Sigmoid colon (tissue), 6 donors: ENCODE measurements at regions not wholly inside any gene's neighbourhood (a gene's known extent, or its start where the extent isn't known, plus 50 kb on each side); places are given as distances from the start of the nearest gene placed in this dataset.

Experiments used
- DNase-seq: peaks from one replicate; pipeline ENCODE4 v3.0.0-alpha.2; 2019
- H3K27ac ChIP-seq, 4 donors: fragments of 200-600 bp; sonication (generic); one replicate each; pipeline ENCODE4 v1.5.1; 2016 to 2019; ENCODE audit warnings: mild to moderate bottlenecking in 1 of 4
- H3K27me3 ChIP-seq, 3 donors: fragments of 200-600 bp; sonication (generic); one replicate each; pipeline ENCODE4 v1.5.1; 2019; ENCODE audit warnings: mild to moderate bottlenecking in 1 of 3
- H3K36me3 ChIP-seq, 4 donors: fragments of 200-600 bp; sonication (generic); one replicate each; pipeline ENCODE4 v1.5.1; 2016 to 2019
- H3K4me1 ChIP-seq, 4 donors: fragments of 200-600 bp; sonication (generic); one replicate each; pipeline ENCODE4 v1.5.1; 2017 to 2019
- H3K4me3 ChIP-seq, 4 donors: fragments of 200-600 bp; sonication (generic); one replicate each; pipeline ENCODE4 v1.5.1; 2017 to 2019; ENCODE audit warnings: mild to moderate bottlenecking in 2 of 4, moderate library complexity in 1 of 4
- H3K9me3 ChIP-seq, 4 donors: fragments of 200-600 bp in 3 of 4; sonication (generic) in 3 of 4; one replicate each; pipeline versions ENCODE4 v1.5.1 to v1.6.1; 2013 to 2019
- EP300 ChIP-seq, 4 donors: sonication (generic); formaldehyde crosslinking; IDR thresholded peaks; one replicate each; pipeline ENCODE4 v1.6.1; 2017; ENCODE audit warnings: antibody characterized with exemption in 4 of 4
- POLR2A ChIP-seq, 2 donors: fragments of 450-650 bp; IDR thresholded peaks; one replicate each; pipeline ENCODE4 v1.6.1; 2016; ENCODE audit warnings: antibody characterized with exemption in 2 of 2, mild to moderate bottlenecking in 2 of 2, moderate library complexity in 2 of 2
- POLR2AphosphoS5 ChIP-seq, 4 donors: sonication (generic); formaldehyde crosslinking; IDR thresholded peaks; one replicate each; pipeline ENCODE4 v1.6.1; 2017; ENCODE audit warnings: antibody characterized with exemption in 4 of 4
- WGBS, 2 donors: extraction: QIAGEN DNeasy Blood & Tissue Kit; methylation state at CpG; one replicate each; pipeline ENCODE4 v1.1.7; 2013; 5-methylcytosine and 5-hydroxymethylcytosine counted together
- intact Hi-C: fragments of 100-400 bp; cut with DNase I; formaldehyde crosslinking; loops from one replicate; pipeline ENCODE4 v1.15.1; 2023
- TF ChIP-seq, protein P1 (sequence below), 4 experiments: fragments of 450-650 bp in 3 of 4; fragments of 200-600 bp in 1 of 4; IDR thresholded peaks; one replicate each; pipeline ENCODE4 v1.5.1; 2016 to 2019; ENCODE audit warnings: antibody characterized with exemption in 4 of 4, mild to moderate bottlenecking in 3 of 4, moderate library complexity in 2 of 4
- donor health status: healthy with polysubstance abuse.
- donor health status: healthy.

DNA sequence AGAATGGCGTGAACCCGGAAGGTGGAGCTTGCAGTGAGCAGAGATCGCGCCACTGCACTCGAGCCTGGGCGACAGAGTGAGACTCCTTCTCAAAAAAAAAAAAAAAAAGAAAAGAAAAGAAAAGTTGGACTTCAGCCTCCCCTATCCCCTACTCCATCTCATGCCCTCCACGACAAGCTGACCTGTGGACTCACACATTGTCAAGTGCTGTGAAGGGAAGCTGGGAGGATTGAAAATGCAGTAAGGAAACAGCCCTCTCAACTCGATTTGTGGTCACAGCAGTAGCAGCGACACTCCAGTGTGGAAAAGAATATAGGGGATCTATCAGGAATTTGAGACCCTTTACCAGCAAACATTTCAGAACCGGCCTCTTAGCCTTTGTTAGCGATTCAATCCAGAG, 103.6 kb upstream of the SVIL start:
- 93 to 96% methylated on average over 11 of the region's 11 CpGs for WGBS, 2 donors
- Histone ChIP-seq H3K4me1 (peaks cover 0 to 35% (median 13%) of the 10 kb centered on the region in 4 donors), H3K27ac (peak overlapping the region in 1 of 4 donors; percentile 99), H3K9me3 (no peaks in the 10 kb centered on the region), H3K4me3 (no peak overlapping the region), H3K36me3 (peaks cover 0 to 5% (median 1%) of the 10 kb centered on the region in 4 donors), H3K27me3 (no peaks in the 10 kb centered on the region)
- TF ChIP-seq POLR2AphosphoS5 (IDR thresholded peaks at IDR 0.05) (no peak), EP300 (IDR thresholded peaks at IDR 0.05) (no peak), POLR2A (IDR thresholded peaks at IDR 0.05) (no peak)
- TF ChIP-seq, protein P1, sequence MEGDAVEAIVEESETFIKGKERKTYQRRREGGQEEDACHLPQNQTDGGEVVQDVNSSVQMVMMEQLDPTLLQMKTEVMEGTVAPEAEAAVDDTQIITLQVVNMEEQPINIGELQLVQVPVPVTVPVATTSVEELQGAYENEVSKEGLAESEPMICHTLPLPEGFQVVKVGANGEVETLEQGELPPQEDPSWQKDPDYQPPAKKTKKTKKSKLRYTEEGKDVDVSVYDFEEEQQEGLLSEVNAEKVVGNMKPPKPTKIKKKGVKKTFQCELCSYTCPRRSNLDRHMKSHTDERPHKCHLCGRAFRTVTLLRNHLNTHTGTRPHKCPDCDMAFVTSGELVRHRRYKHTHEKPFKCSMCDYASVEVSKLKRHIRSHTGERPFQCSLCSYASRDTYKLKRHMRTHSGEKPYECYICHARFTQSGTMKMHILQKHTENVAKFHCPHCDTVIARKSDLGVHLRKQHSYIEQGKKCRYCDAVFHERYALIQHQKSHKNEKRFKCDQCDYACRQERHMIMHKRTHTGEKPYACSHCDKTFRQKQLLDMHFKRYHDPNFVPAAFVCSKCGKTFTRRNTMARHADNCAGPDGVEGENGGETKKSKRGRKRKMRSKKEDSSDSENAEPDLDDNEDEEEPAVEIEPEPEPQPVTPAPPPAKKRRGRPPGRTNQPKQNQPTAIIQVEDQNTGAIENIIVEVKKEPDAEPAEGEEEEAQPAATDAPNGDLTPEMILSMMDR (IDR thresholded peaks at IDR 0.05): no peak
- no peak for DNase-seq
- intact Hi-C loops: loop anchor here (5.0 to 10.0 kb wide), 2 partner anchors 121 to 266 kb away; no protein-coding TSS in a partner anchor

DNA sequence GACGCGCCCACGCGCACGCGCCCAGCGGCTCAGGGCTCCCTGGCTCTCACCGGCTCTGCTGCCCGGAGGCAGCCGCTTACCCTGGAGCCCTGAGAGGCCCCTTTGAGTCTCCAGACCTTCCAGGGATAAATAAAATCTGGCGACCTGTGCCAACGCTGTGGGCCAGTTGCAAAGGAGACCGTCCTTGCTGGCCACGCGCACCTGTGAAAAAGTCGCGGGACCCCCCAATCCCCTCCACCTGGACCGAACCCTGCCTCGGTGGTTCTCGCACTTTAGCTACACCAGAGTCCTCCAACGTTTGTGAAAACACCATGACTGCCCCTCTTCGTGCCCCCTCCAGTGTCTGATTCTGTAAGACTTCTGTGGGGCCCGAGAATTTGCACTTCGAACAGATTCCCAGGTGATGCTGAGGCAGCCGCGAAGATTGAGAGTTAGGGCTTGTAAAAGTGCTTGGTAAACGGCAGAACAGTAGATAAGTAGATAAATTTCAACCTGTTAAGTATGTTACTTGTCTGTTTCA, 102.4 kb upstream of the SVIL start:
- 9 to 26% methylated on average over 27 of the region's 27 CpGs for WGBS, 2 donors
- Histone ChIP-seq H3K36me3 (peaks cover 0 to 5% (median 1%) of the 10 kb centered on the region in 4 donors), H3K27me3 (no peaks in the 10 kb centered on the region), H3K9me3 (no peaks in the 10 kb centered on the region), H3K4me1 (peaks cover 0 to 31% (median 13%) of the 10 kb centered on the region in 4 donors), H3K4me3 (peak overlapping the region; percentile 18 to 97 (median 80)), H3K27ac (peak overlapping the region; percentile 94 to 100 (median 98))
- no peak for DNase-seq
- intact Hi-C loops: loop anchor here (2.0 to 10.0 kb wide), 3 partner anchors 46 to 268 kb away; no protein-coding TSS in a partner anchor
- TF ChIP-seq POLR2A (IDR thresholded peaks at IDR 0.05) (no peak), POLR2AphosphoS5 (IDR thresholded peaks at IDR 0.05) (peak in 1 of 4 donors; percentile 5)
- TF ChIP-seq, protein P1 (IDR thresholded peaks at IDR 0.05): no peak

DNA sequence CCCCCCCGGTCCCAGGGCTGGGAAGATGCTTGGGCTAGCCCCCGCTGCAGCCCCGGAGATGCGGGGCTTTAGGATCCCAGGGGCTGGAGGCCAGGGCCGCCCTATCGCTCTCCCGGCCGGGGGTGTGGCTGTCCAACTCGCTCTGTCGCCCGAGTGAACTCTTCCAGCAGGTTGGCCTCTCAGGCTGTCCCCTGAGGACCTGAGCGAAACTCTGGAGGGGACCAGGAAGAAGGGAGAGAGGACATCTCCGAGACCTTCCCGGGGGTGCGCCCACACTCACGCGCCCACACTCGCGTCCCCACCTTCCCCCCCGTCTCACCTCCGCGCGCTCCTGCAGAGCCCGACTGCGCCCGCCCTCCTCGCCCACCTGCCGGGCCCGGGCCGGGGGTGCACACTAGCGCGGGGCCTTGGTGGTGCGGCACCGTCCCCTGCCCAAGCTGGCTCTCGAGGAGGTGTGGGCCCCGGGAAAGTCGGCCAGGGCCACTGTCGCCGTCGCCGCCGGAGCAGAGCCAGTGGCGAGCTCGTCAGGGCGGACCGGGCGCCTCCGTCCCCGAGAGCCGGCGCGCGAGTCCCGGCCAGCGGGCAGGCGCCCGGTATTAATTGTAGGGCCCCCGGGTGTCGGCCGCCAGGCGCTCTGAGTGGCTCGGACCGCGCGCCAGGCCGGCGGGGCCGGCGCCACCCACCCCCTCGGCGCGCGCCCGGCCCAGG, 101.7 kb upstream of the SVIL start:
- Histone ChIP-seq H3K4me3 (peak overlapping the region; percentile 77 to 97 (median 88)), H3K4me1 (peaks cover 0 to 28% (median 14%) of the 10 kb centered on the region in 4 donors), H3K9me3 (no peaks in the 10 kb centered on the region), H3K36me3 (peaks cover 0 to 5% (median 1%) of the 10 kb centered on the region in 4 donors), H3K27me3 (no peaks in the 10 kb centered on the region), H3K27ac (peak overlapping the region; percentile 94 to 100 (median 98))
- peak; percentile 88 for DNase-seq
- 0 to 1% methylated on average over 74 of the region's 74 CpGs for WGBS, 2 donors
- TF ChIP-seq EP300 (IDR thresholded peaks at IDR 0.05): no peak
- TF ChIP-seq POLR2A (IDR thresholded peaks at IDR 0.05): peak; percentile 50 to 85
- TF ChIP-seq, protein P1 (IDR thresholded peaks at IDR 0.05): no peak
- TF ChIP-seq POLR2AphosphoS5 (IDR thresholded peaks at IDR 0.05): peak; percentile 42 to 93 (median 74)
- intact Hi-C loops: loop anchor here (1.0 to 10.0 kb wide), 5 partner anchors 46 to 268 kb away; no protein-coding TSS in a partner anchor

DNA sequence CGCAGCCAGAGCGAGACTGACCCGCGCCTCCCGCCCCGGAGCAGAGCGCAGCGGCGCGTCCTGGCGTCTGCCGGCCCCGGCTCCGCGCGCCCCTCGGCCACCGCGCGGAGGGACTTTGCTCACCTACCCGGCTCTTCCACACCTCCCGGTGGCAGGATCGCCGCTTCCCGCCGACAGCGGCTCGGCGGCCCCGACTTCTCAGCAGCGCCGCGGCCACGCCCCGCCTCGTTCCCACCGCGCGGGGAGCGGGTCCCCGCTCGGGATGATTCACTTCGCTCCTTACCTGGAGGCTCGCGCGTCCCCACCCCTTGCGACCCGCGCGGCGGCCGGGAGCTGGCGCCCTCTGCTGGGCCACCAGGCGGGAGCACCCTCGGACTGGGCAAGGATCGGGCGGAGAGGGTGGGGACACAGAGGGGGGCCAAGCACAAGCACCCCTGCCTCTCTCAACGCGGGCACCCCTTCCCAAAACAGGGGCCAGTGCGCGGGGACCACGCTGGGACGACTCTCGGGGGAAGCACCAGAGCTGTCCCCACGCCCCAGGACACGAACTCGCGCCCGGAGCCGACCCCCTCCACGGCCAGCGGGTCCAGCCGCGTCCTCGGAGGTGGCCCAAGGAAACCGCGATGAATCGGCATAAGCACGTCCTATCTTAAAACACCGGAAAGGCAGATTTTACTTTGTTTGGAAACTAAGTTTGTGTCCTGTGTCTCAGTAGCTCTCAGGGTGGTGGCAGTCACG, 101.0 kb upstream of the SVIL start:
- Histone ChIP-seq H3K4me1 (peaks cover 0 to 21% (median 15%) of the 10 kb centered on the region in 4 donors), H3K27me3 (no peaks in the 10 kb centered on the region), H3K9me3 (no peaks in the 10 kb centered on the region), H3K4me3 (peak overlapping the region; percentile 77 to 97 (median 88)), H3K36me3 (peaks cover 0 to 5% (median 2%) of the 10 kb centered on the region in 4 donors), H3K27ac (peak overlapping the region; percentile 94 to 100 (median 98))
- WGBS, 2 donors: 0% methylated on average over 81 of the region's 81 CpGs
- intact Hi-C loops: loop anchor here (1.0 to 10.0 kb wide), 5 partner anchors 47 to 269 kb away; no protein-coding TSS in a partner anchor
- peak; percentile 77 to 92 (median 88) for TF ChIP-seq POLR2AphosphoS5 (IDR thresholded peaks at IDR 0.05)
- no peak for TF ChIP-seq EP300 (IDR thresholded peaks at IDR 0.05)
- TF ChIP-seq, protein P1 (IDR thresholded peaks at IDR 0.05): peak; percentile 87 to 97 (median 92)
- peak in 1 of 2 donors; percentile 44 for TF ChIP-seq POLR2A (IDR thresholded peaks at IDR 0.05)
- DNase-seq: peak; percentile 96
